K562 (cell line): ENCODE measurements at regions not wholly inside any gene's neighbourhood (a gene's known extent, or its start where the extent isn't known, plus 50 kb on each side); places are given as distances from the start of the nearest gene placed in this dataset.
A peak's percentile ranks its signal among the peaks of the same experiment; 100 is the strongest.

Experiments used
- ATAC-seq: fragments of 200-7000 bp; cut with Tn5 transposase; 3 replicates; pipeline ENCODE4 v1.9.1; 2020; ENCODE audit warnings: moderate library complexity
- BruUV-seq: library from RNA; stranded (reverse); fragments of 400-500 nt; replicated peaks from 2 replicates; lab custom pipeline; 2021; lab: Mats Ljungman, UMichigan
- CTCF ChIA-PET: fragments of 300-600 bp; formaldehyde crosslinking; extraction: SDS; loops from one replicate; lab custom pipeline; 2021; ENCODE audit warnings: low intra/inter-chr PET ratio; lab: Yijun Ruan, JAX
- POLR2A ChIA-PET: fragments of 300-600, 350-650 bp; sonication (Branson Sonifier 250); formaldehyde crosslinking; extraction: SDS; loops from one replicate; lab custom pipeline; 2021; ENCODE audit warnings: antibody characterized with exemption, inconsistent platforms; lab: Yijun Ruan, JAX
- DNase-seq, 4 experiments: peaks; one replicate each; pipeline versions ENCODE4 v3.0.0 to v3.0.0-alpha.2; 2011 to 2018; ENCODE audit warnings: low spot score in 3 of 4, mixed read lengths in 3 of 4; ENCODE audit errors: extremely low read depth in 1 of 4
- FAIRE-seq: peaks from 2 replicates; lab custom pipeline; 2011; peaks lifted over from hg19 to GRCh38; lab: Jason Lieb, UNC
- H2AFZ ChIP-seq: 2 replicates; pipeline ENCODE4 v1.6.0; 2011; ENCODE audit warnings: low read depth, low read length, control low read depth, inconsistent platforms
- H3K27ac ChIP-seq: fragments of 200-600 bp; 3 replicates; pipeline ENCODE4 v1.8.0; 2011; ENCODE audit warnings: low read depth, mild to moderate bottlenecking, control low read depth, inconsistent platforms, low read length, moderate library complexity, mixed read lengths; ENCODE audit errors: extremely low read depth
- H3K27me3 ChIP-seq, 2 experiments: fragments of 300-600 bp in 1 of 2; 2 replicates in 1 of 2; 3 replicates in 1 of 2; pipeline versions ENCODE4 v1.6.0 to v1.8.0; 2011; ENCODE audit warnings: inconsistent platforms in 2 of 2, low read length in 2 of 2, mild to moderate bottlenecking in 1 of 2, mixed read lengths in 1 of 2, moderate library complexity in 1 of 2; ENCODE audit not compliant: control insufficient read depth in 2 of 2, insufficient read depth in 2 of 2
- H3K36me3 ChIP-seq: fragments of 300-600 bp; 3 replicates; pipeline ENCODE4 v1.8.0; 2011; ENCODE audit warnings: mild to moderate bottlenecking, low read length, inconsistent platforms; ENCODE audit not compliant: control insufficient read depth, insufficient read depth
- H3K4me1 ChIP-seq, 2 experiments: fragments of 200-600 bp in 1 of 2; replicated peaks in 1 of 2; 2 replicates in 1 of 2; 3 replicates in 1 of 2; pipeline versions ENCODE4 v1.5.1 to v1.8.0; 2011; ENCODE audit warnings: inconsistent platforms in 2 of 2, low read length in 2 of 2, mild to moderate bottlenecking in 1 of 2, mixed read lengths in 1 of 2, moderate library complexity in 1 of 2; ENCODE audit not compliant: control insufficient read depth in 2 of 2, insufficient read depth in 2 of 2
- H3K4me2 ChIP-seq: 2 replicates; pipeline ENCODE4 v1.6.1; 2011; ENCODE audit warnings: low read length, control low read depth, inconsistent platforms, mixed read lengths; ENCODE audit not compliant: insufficient read depth
- H3K4me3 ChIP-seq: fragments of 200-600 bp; sonication (generic), shearing (Covaris generic); 2 replicates; pipeline ENCODE4 v1.5.1; 2016; ENCODE audit warnings: control low read depth, inconsistent platforms
- H3K79me2 ChIP-seq: fragments of 200-600 bp; 3 replicates; pipeline ENCODE4 v1.8.0; 2011; ENCODE audit warnings: low read length, inconsistent platforms; ENCODE audit not compliant: control insufficient read depth, insufficient read depth
- H3K9ac ChIP-seq, 2 experiments: 2 replicates each; pipeline versions ENCODE4 v1.6.0 to v1.6.1; 2011; ENCODE audit warnings: low read depth in 2 of 2, low read length in 2 of 2, control low read depth in 1 of 2, inconsistent platforms in 1 of 2, mild to moderate bottlenecking in 1 of 2, mixed read lengths in 1 of 2; ENCODE audit not compliant: insufficient read depth in 1 of 2
- H3K9me1 ChIP-seq: one replicate; pipeline ENCODE4 v1.6.0; 2011; ENCODE audit warnings: inconsistent platforms, mild to moderate bottlenecking, low read length, moderate library complexity; ENCODE audit not compliant: control insufficient read depth, insufficient read depth
- H3K9me3 ChIP-seq: replicated peaks from 2 replicates; pipeline ENCODE4 v1.5.1; 2011; ENCODE audit warnings: low read depth, low read length, inconsistent platforms; ENCODE audit not compliant: control insufficient read depth, insufficient read depth
- H4K20me1 ChIP-seq: replicated peaks from 2 replicates; pipeline ENCODE4 v1.6.1; 2011; ENCODE audit warnings: low read length, inconsistent platforms, mixed read lengths; ENCODE audit not compliant: control insufficient read depth, insufficient read depth
- BHLHE40 ChIP-seq: IDR thresholded peaks from 2 replicates; pipeline ENCODE4 v1.6.1; 2011; ENCODE audit warnings: low read length, improper control_type of control experiment
- MAFG ChIP-seq: fragments of 450-650 bp; conservative IDR thresholded peaks from 2 replicates; pipeline ENCODE4 v1.6.1; 2016; ENCODE audit warnings: missing genetic modification characterization, missing compliant biosample characterization
- MAFK ChIP-seq: IDR thresholded peaks from 2 replicates; pipeline ENCODE4 v1.6.1; 2011; ENCODE audit warnings: low read length, improper control_type of control experiment
- NELFE ChIP-seq: IDR thresholded peaks from 2 replicates; pipeline ENCODE4 v1.6.1; 2011; ENCODE audit warnings: mild to moderate bottlenecking; ENCODE audit not compliant: insufficient read depth, insufficient read length
- PTTG1 ChIP-seq: fragments of 450-650 bp; IDR thresholded peaks from 2 replicates; pipeline ENCODE4 v1.6.1; 2016; ENCODE audit warnings: low read depth, mild to moderate bottlenecking, missing genetic modification characterization, missing compliant biosample characterization
- PURB ChIP-seq: sonication (generic); formaldehyde crosslinking; IDR thresholded peaks from 2 replicates; pipeline ENCODE4 v1.9.0; 2021; ENCODE audit warnings: low read depth, mild to moderate bottlenecking, missing genetic modification reagents
- ZNF121 ChIP-seq: sonication (generic); formaldehyde crosslinking; conservative IDR thresholded peaks from 2 replicates; pipeline ENCODE4 v1.8.0; 2022; ENCODE audit warnings: missing genetic modification reagents
- ZNF133 ChIP-seq: fragments of 250-450 bp; sonication (Bioruptor Pico); IDR thresholded peaks from 2 replicates; pipeline ENCODE4 v1.4.0; 2020; ENCODE audit warnings: mild to moderate bottlenecking
- ZNF184 ChIP-seq: sonication (generic); formaldehyde crosslinking; IDR thresholded peaks from 2 replicates; pipeline ENCODE4 v1.5.0; 2020; ENCODE audit warnings: missing genetic modification reagents
- ZNF316 ChIP-seq: fragments of 450-650 bp; IDR thresholded peaks from 2 replicates; pipeline ENCODE4 v1.6.1; 2016
- ZNF551 ChIP-seq: fragments of 250-450 bp; sonication (Bioruptor Pico); IDR thresholded peaks from 2 replicates; pipeline ENCODE4 v1.5.0; 2021; ENCODE audit warnings: mild to moderate bottlenecking, moderate library complexity
- ZNF583 ChIP-seq: fragments of 250-450 bp; sonication (Bioruptor Pico); IDR thresholded peaks from 2 replicates; pipeline ENCODE4 v1.4.0; 2020
- in situ Hi-C: fragments of 300-500 bp; cut with MboI; formaldehyde crosslinking; loops from 4 replicates; pipeline ENCODE4 v1.15.0; 2018; ENCODE audit warnings: inconsistent platforms, mixed read lengths
- intact Hi-C: fragments of 100-400 bp; cut with micrococcal nuclease; formaldehyde crosslinking; loops from 2 replicates; pipeline ENCODE4 v1.14.2; 2022
- TF ChIP-seq, protein P1 (sequence below): sonication (generic); formaldehyde crosslinking; IDR thresholded peaks from 2 replicates; pipeline ENCODE4 v1.8.0; 2023; ENCODE audit warnings: missing genetic modification reagents, mild to moderate bottlenecking, borderline replicate concordance

DNA sequence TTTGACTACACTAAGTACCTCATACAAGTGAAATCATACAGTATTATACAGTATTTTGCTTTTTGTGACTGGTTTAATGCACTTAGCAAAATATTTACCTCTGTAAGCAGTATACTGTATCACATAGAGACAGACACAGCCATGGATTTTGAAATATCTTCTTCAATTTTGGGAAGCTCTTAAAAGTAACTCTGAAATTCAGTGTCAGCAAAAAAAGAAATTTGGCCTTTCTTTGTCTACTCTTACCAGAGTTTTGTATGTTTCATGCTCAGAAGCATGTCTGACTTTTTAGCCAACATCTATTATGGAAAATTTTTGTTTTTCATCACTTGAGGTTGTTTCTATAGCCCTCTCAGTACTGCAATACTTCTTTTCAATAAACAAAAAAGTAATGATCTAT lies 1102.2 kb downstream of the TRHDE start:
- in situ Hi-C loops: no loop called here
- no TSS peak for BruUV-seq
- Histone ChIP-seq H4K20me1 (no peaks in the 10 kb centered on the region), H3K36me3 (no peaks in the 10 kb centered on the region), H3K27ac (no peak overlapping the region), H3K79me2 (no peaks in the 10 kb centered on the region), H3K4me1 (no peaks in the 10 kb centered on the region), H3K9me1 (no peaks in the 10 kb centered on the region), H3K9me3 (no peaks in the 10 kb centered on the region), H3K9ac (no peak overlapping the region), H3K4me2 (no peak overlapping the region)
- FAIRE-seq (no peak), DNase-seq (no peak)
- intact Hi-C loops: no loop called here
- TF ChIP-seq ZNF583 (CRISPR knock-in tag) (no peak), ZNF316 (peak; percentile 27; the same call in 1 of the 2 replicates), MAFG (tag) (0 out of 2 replicates have a peak, but pooled peaks have one; percentile 5), MAFK (peak; percentile 9; the same call in 1 of the 2 replicates)
- TF ChIP-seq, all 486 proteins: peak for 3
- ATAC-seq: no peak
- CTCF ChIA-PET: no interaction called here
- H2AFZ ChIP-seq: no peak overlapping the region
- H3K27me3 ChIP-seq: no peaks in the 10 kb centered on the region
- H3K4me3 ChIP-seq: no peak overlapping the region
- POLR2A ChIA-PET: no interaction called here

- Histone ChIP-seq H3K4me2 (no peak overlapping the region), H3K9me3 (no peaks in the 10 kb centered on the region), H3K4me1 (no peaks in the 10 kb centered on the region), H3K79me2 (no peaks in the 10 kb centered on the region), H3K9me1 (no peaks in the 10 kb centered on the region), H3K27me3 (no peaks in the 10 kb centered on the region), H4K20me1 (no peaks in the 10 kb centered on the region), H3K4me3 (no peak overlapping the region), H2AFZ (no peak overlapping the region), H3K36me3 (no peaks in the 10 kb centered on the region), H3K27ac (no peak overlapping the region), H3K9ac (no peak overlapping the region)
- in situ Hi-C loops: no loop called here
- ChIA-PET POLR2A (no interaction called here), CTCF (no interaction called here)
- DNase-seq (no peak), FAIRE-seq (no peak), ATAC-seq (no peak)
- no TSS peak for BruUV-seq
- intact Hi-C loops: no loop called here
- TF ChIP-seq ZNF551 (no peak), BHLHE40 (no peak), ZNF184 (CRISPR knock-in tag) (no peak), PTTG1 (tag) (no peak), NELFE (no peak), ZNF133 (CRISPR knock-in tag) (no peak), PURB (CRISPR knock-in tag) (no peak), ZNF121 (CRISPR knock-in tag) (no peak)
- TF ChIP-seq, protein P1, sequence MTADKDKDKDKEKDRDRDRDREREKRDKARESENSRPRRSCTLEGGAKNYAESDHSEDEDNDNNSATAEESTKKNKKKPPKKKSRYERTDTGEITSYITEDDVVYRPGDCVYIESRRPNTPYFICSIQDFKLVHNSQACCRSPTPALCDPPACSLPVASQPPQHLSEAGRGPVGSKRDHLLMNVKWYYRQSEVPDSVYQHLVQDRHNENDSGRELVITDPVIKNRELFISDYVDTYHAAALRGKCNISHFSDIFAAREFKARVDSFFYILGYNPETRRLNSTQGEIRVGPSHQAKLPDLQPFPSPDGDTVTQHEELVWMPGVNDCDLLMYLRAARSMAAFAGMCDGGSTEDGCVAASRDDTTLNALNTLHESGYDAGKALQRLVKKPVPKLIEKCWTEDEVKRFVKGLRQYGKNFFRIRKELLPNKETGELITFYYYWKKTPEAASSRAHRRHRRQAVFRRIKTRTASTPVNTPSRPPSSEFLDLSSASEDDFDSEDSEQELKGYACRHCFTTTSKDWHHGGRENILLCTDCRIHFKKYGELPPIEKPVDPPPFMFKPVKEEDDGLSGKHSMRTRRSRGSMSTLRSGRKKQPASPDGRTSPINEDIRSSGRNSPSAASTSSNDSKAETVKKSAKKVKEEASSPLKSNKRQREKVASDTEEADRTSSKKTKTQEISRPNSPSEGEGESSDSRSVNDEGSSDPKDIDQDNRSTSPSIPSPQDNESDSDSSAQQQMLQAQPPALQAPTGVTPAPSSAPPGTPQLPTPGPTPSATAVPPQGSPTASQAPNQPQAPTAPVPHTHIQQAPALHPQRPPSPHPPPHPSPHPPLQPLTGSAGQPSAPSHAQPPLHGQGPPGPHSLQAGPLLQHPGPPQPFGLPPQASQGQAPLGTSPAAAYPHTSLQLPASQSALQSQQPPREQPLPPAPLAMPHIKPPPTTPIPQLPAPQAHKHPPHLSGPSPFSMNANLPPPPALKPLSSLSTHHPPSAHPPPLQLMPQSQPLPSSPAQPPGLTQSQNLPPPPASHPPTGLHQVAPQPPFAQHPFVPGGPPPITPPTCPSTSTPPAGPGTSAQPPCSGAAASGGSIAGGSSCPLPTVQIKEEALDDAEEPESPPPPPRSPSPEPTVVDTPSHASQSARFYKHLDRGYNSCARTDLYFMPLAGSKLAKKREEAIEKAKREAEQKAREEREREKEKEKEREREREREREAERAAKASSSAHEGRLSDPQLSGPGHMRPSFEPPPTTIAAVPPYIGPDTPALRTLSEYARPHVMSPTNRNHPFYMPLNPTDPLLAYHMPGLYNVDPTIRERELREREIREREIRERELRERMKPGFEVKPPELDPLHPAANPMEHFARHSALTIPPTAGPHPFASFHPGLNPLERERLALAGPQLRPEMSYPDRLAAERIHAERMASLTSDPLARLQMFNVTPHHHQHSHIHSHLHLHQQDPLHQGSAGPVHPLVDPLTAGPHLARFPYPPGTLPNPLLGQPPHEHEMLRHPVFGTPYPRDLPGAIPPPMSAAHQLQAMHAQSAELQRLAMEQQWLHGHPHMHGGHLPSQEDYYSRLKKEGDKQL (CRISPR knock-in tag): no peak
Observed at GRCh38 chr12:73383584-73384222, 1111.5 kb downstream of the TRHDE start.
